Hepatocyte (in vitro differentiated cells): ENCODE measurements at regions not wholly inside any gene's neighbourhood (a gene's known extent, or its start where the extent isn't known, plus 50 kb on each side); places are given as distances from the start of the nearest gene placed in this dataset.

Experiments
- EZH2 ChIP-seq: fragments of 200-600 bp; sonication (generic); IDR thresholded peaks from 2 replicates; pipeline ENCODE4 v1.6.1; 2016; ENCODE audit warnings: antibody characterized with exemption, mild to moderate bottlenecking, borderline replicate concordance
- TF ChIP-seq, protein P1 (sequence below): fragments of 200-600 bp; sonication (generic); IDR thresholded peaks from 2 replicates; pipeline ENCODE4 v1.5.1; 2016; ENCODE audit warnings: antibody characterized with exemption, mild to moderate bottlenecking; ENCODE audit not compliant: poor library complexity

DNA sequence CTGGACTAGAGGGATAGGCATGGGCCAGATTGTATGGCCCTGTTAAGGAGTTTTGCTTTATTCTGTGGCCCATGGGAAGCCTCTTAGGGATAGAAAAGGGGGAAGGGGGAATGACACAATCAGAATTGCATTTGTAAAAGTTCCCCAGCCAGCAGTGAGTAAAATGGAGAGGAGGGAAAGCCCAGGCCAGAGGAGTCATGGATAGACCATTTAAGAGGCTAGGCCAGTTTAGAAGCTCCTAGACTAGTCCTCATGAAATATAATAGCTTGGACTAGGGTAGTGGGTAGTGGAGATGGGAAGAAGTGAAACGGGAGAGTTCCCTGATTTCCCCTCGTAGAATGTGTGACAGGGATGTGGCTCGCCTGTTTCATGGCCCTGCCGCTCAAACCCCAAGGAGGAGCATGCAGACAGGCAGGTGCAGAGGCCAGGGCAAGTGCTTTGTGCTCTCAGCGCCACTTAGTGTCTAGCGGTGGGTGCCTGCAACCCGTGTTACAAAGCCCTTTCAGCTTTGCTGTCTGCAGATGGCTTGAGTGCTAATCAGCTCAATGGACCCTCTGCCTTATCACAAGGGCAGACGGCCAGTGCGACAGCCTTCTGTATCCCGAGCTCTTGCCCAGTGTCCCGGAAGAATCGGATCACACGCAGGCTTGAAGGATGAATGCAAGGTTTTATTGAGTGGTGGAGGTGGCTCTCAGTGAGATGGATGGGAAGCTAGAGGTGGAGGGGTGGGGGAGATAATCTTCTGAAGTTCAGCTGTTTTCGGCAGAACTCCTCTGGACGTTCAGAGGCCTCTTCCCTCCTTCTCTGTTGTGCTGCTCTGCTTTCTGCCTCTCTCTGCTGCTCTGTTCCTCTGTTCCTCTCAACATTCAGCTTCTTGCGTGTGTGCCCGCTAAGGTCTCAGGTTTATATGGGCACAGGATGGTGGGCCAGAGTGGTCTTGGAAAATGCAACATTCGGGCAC, 141.1 kb downstream of the CEP57L1 start:
- TF ChIP-seq, protein P1, sequence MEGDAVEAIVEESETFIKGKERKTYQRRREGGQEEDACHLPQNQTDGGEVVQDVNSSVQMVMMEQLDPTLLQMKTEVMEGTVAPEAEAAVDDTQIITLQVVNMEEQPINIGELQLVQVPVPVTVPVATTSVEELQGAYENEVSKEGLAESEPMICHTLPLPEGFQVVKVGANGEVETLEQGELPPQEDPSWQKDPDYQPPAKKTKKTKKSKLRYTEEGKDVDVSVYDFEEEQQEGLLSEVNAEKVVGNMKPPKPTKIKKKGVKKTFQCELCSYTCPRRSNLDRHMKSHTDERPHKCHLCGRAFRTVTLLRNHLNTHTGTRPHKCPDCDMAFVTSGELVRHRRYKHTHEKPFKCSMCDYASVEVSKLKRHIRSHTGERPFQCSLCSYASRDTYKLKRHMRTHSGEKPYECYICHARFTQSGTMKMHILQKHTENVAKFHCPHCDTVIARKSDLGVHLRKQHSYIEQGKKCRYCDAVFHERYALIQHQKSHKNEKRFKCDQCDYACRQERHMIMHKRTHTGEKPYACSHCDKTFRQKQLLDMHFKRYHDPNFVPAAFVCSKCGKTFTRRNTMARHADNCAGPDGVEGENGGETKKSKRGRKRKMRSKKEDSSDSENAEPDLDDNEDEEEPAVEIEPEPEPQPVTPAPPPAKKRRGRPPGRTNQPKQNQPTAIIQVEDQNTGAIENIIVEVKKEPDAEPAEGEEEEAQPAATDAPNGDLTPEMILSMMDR: peak; percentile 22
- no peak for TF ChIP-seq EZH2
